A549 (cell line): ENCODE measurements at regions not wholly inside any gene's neighbourhood (a gene's known extent, or its start where the extent isn't known, plus 50 kb on each side); places are given as distances from the start of the nearest gene placed in this dataset.

ENCODE experiments used
- EP300 ChIP-seq, 2 experiments: fragments of >200 bp; sonication (Bioruptor Twin); formaldehyde crosslinking; IDR thresholded peaks; 2 replicates in 1 of 2; 3 replicates in 1 of 2; pipeline ENCODE4 v1.6.1; 2016 to 2017
- RAD21 ChIP-seq, 2 experiments: fragments of >200 bp in 1 of 2; sonication (Bioruptor Twin) in 1 of 2; formaldehyde crosslinking in 1 of 2; IDR thresholded peaks in 1 of 2; conservative IDR thresholded peaks in 1 of 2; 2 replicates in 1 of 2; 3 replicates in 1 of 2; pipeline ENCODE4 v1.6.1; 2012 to 2018; ENCODE audit warnings: inconsistent platforms in 1 of 2
- RCOR1 ChIP-seq: fragments of 150-350 bp; IDR thresholded peaks from 2 replicates; pipeline ENCODE4 v1.6.1; 2014; ENCODE audit warnings: antibody characterized with exemption, low read length, low read depth
- TF ChIP-seq, protein P1 (sequence below): fragments of >200 bp; sonication (Bioruptor Twin); formaldehyde crosslinking; IDR thresholded peaks from 3 replicates; pipeline ENCODE4 v1.5.1; 2016

DNA sequence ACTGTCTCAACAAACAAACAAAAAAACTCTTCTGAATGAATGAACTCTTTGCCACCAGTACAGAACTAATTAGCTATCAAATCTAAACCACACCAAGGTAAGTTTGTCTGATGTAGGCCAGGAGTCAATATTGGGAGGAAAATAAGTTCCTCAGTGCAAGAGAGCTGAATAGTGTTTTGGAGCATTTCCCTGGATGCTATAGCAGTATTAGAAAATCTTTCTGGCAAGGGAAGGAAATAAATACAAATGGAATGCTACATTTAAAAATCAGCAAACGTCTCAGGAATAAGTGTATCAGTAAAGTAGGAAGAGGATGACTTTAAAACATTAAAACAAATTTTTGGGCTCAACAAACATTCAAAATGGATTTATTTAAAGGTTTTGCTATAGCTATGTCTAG lies 81.3 kb upstream of the TMTC4 start:
- no peak for TF ChIP-seq RCOR1
- TF ChIP-seq RAD21 (conservative IDR thresholded peaks at IDR 0.05 in 1 of 2, IDR thresholded peaks at IDR 0.05 in 1 of 2) = no peak
- TF ChIP-seq, protein P1, sequence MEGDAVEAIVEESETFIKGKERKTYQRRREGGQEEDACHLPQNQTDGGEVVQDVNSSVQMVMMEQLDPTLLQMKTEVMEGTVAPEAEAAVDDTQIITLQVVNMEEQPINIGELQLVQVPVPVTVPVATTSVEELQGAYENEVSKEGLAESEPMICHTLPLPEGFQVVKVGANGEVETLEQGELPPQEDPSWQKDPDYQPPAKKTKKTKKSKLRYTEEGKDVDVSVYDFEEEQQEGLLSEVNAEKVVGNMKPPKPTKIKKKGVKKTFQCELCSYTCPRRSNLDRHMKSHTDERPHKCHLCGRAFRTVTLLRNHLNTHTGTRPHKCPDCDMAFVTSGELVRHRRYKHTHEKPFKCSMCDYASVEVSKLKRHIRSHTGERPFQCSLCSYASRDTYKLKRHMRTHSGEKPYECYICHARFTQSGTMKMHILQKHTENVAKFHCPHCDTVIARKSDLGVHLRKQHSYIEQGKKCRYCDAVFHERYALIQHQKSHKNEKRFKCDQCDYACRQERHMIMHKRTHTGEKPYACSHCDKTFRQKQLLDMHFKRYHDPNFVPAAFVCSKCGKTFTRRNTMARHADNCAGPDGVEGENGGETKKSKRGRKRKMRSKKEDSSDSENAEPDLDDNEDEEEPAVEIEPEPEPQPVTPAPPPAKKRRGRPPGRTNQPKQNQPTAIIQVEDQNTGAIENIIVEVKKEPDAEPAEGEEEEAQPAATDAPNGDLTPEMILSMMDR = no peak
- TF ChIP-seq EP300 (IDR thresholded peaks at IDR 0.05) = no peak
